ENCODE measurements at regions not wholly inside any gene's neighbourhood (a gene's known extent, or its start where the extent isn't known, plus 50 kb on each side); places are given as distances from the start of the nearest gene placed in this dataset.

- no peak overlapping the region for H3K4me2 ChIP-seq (ENCODE audit: insufficient read depth, low read length)
- H3K36me3 ChIP-seq (ENCODE audit: control insufficient read depth, insufficient read depth, low read length): no peaks in the 10 kb centered on the region
- no peak for ATAC-seq
- ChIA-PET CTCF (ENCODE audit: low intra/inter-chr PET ratio) (no interaction called here), POLR2A (no interaction called here)
- no peaks in the 10 kb centered on the region for H3K9me3 ChIP-seq (replicated peaks; ENCODE audit: control insufficient read depth, insufficient read depth, low read depth, low read length)
- no peaks in the 10 kb centered on the region for H3K9me1 ChIP-seq (ENCODE audit: control insufficient read depth, insufficient read depth, low read length)
- H3K27me3 ChIP-seq (ENCODE audit: control insufficient read depth in 2 of 2, insufficient read depth in 2 of 2, low read length in 2 of 2): no peaks in the 10 kb centered on the region
- TF ChIP-seq U2AF2 (optimal IDR thresholded peaks at IDR 0.05; ENCODE audit: low read depth, low read length) (no peak), GABPB1 (CRISPR knock-in tag; IDR thresholded peaks at IDR 0.05) (no peak), HDAC6 (IDR thresholded peaks at IDR 0.05; ENCODE audit: low read depth, low read length) (no peak), CTBP1 (IDR thresholded peaks at IDR 0.05; ENCODE audit: borderline replicate concordance) (no peak), PHB2 (IDR thresholded peaks at IDR 0.05; ENCODE audit: low read depth) (no peak), ARID2 (IDR thresholded peaks at IDR 0.05) (no peak), ZNF507 (tag; conservative IDR thresholded peaks at IDR 0.05) (no peak), CEBPG (CRISPR knock-in tag; IDR thresholded peaks at IDR 0.05) (no peak), CEBPG (tag; conservative IDR thresholded peaks at IDR 0.05 in 1 of 2, IDR thresholded peaks at IDR 0.05 in 1 of 2) (no peak), PHF21A (IDR thresholded peaks at IDR 0.05; ENCODE audit: borderline replicate concordance, low read depth) (no peak), ATF1 (CRISPR knock-in tag; IDR thresholded peaks at IDR 0.05) (no peak), ATF1 (tag; IDR thresholded peaks at IDR 0.05) (no peak), PYGO2 (tag; IDR thresholded peaks at IDR 0.05) (no peak), E2F4 (CRISPR knock-in tag; IDR thresholded peaks at IDR 0.05; ENCODE audit: low read depth) (no peak), ZNF668 (CRISPR knock-in tag; IDR thresholded peaks at IDR 0.05) (no peak), HDAC3 (IDR thresholded peaks at IDR 0.05; ENCODE audit: borderline replicate concordance, partially characterized antibody) (no peak)
- no peak overlapping the region for H3K4me3 ChIP-seq
- intact Hi-C loops (cut with micrococcal nuclease): no loop called here
- no peaks in the 10 kb centered on the region for H4K20me1 ChIP-seq (replicated peaks; ENCODE audit: control insufficient read depth, insufficient read depth, low read length)
- no peak for FAIRE-seq
- H3K27ac ChIP-seq (ENCODE audit: extremely low read depth, low read depth, low read length): no peak overlapping the region
- in situ Hi-C loops (cut with MboI): no loop called here
- no peaks in the 10 kb centered on the region for H3K4me1 ChIP-seq (replicated peaks in 1 of 2; ENCODE audit: control insufficient read depth in 2 of 2, insufficient read depth in 2 of 2, low read length in 2 of 2)
- BruUV-seq (replicated peaks): no TSS peak
- no peak overlapping the region for H3K9ac ChIP-seq (ENCODE audit: insufficient read depth in 1 of 2, low read depth in 2 of 2, low read length in 2 of 2)
- DNase-seq (ENCODE audit: extremely low read depth in 1 of 4, low spot score in 3 of 4): no peak
- 0% methylated on average over 1 of the region's 1 CpG for WGBS (ENCODE audit: insufficient coverage, low coverage, missing lambda C conversion rate)
- no peaks in the 10 kb centered on the region for H3K79me2 ChIP-seq (ENCODE audit: control insufficient read depth, insufficient read depth, low read length)
- H2AFZ ChIP-seq (ENCODE audit: low read depth, low read length): no peak overlapping the region
Observed at GRCh38 chrX:14362721-14363120, 166.6 kb upstream of the GLRA2 start.
